HPDE6-E6E7 (cell line): ENCODE measurements at regions not wholly inside any gene's neighbourhood (a gene's known extent, or its start where the extent isn't known, plus 50 kb on each side); places are given as distances from the start of the nearest gene placed in this dataset.

Source experiments
- DNase-seq: peaks from one replicate; pipeline ENCODE4 v3.0.0; 2011; ENCODE audit warnings: missing footprints; ENCODE audit errors: extremely low spot score

DNA sequence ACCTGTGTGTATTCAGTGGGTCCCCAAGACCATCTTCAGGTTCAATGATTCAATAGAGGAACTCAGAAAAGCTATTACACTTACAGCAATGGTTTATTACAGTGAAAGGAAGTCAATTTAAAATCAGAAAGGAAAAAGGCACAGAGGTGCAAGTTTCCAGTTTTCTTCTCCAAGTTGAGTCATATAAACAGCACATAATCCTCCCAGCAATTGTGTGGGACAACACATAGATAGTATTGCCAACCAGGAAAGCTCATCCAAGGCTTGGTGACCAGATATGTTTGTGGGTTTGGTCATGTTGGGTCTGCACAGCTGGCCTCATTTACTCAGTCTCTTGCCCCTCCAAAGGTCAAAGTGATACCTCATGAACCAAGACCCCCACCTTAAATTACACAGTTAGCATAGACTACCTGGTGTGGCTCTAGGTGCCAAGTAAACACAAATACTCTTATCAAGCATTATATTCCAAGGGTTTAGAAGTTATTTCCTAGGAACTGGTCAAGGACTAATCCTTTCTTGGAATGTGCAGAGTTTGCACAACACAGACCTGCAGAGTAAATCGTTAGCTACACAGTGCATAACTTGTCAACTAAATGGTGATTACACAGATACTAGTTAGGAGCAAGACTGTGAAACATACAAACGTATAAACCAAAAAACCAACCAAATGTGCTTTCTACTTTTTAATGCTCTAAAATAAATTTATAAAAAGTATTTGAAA lies 777.3 kb downstream of the PCDH18 start:
- DNase-seq, result no peak

DNA sequence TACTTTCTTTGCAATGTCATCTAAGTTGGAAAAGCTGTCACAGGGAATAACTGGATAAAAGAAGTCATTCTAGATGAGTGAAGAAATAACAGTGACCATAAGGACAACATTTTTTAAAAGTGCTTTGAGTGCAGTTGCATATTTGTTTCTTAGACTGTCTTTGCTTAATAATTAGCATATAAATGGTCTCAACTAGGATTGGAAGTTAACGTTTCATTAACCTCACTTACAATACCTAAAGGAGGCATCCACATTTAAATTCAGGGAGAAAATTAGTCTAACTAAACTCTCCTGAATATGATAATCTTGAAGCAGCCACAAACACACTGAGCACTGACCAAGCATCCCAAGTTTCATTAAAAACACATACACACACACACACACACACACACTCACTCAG lies 780.7 kb downstream of the PCDH18 start:
- DNase-seq, result no peak

DNA sequence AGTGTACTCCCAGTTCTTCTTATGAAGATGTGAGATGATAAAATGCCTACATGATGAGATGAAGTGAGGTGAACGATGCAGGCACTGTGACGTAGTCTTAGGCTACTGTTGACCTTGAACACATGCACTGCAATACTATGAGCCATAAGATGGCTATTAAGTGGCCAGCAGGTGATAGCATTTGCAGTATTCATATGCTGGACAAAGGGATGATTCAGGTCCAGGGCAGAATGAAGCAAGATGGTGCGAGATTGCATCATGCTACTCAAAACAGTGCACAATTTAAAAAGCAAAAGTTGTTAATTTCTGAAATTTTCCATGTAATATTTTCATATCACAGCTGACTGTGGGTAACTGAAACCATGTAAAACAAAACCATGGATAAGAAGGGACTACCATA lies 781.4 kb downstream of the PCDH18 start:
- no peak for DNase-seq

DNA sequence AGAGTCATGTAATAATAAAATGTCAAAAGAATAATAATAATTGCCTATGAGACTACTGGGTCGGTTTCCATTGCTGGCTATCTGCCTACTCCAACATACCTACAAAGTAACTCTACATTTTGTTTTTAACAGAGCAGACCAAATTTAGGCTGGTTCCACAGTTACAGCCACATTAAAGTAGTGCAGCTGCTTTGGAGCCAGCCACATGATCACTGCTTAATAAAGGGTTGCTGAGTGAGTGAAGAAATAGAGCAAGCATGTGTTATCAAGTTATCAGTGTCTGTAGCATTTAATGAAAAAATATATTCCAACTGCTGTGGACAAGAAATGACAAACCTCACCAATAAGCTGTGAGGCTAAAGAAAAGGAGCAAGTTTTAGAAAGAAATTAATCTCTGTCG lies 782.3 kb downstream of the PCDH18 start:
- no peak for DNase-seq

DNA sequence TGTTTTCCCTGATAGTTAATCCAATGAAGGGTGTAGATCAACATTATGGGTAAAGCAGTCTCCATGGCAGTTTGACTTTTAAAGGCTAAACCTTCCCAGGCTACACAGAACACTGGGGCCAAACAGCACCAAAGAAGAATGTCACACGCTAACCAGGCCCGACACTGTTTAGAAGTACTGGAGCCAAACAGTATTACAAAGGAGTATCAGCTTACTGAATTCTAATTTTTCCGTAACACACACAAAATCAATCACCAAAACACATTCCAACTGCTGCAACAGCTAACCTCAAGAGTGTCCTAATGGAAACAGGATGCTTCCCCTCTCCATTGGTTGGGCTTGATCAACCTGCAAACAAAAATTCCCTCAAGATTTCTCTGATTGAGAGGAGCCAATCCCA lies 783.5 kb downstream of the PCDH18 start:
- no peak for DNase-seq

DNA sequence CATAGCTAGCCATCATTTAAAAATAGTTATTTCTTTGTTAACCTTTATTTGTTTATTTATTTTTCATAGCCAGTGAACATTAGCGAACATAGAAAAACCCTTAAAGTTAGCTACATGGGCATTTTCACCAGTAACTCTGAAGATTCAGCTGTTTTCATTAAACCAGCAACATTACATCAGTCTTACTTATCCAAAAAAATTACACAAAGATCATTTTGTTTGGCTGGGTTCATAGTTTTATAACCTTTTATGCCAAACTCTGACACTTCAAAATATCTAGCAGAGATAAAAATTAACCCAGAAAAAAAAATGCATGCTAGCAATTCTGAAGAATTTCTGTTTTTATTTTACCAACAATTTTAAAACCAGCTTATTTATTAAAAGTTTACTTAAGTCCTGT lies 784.1 kb downstream of the PCDH18 start:
- DNase-seq, result no peak

DNA sequence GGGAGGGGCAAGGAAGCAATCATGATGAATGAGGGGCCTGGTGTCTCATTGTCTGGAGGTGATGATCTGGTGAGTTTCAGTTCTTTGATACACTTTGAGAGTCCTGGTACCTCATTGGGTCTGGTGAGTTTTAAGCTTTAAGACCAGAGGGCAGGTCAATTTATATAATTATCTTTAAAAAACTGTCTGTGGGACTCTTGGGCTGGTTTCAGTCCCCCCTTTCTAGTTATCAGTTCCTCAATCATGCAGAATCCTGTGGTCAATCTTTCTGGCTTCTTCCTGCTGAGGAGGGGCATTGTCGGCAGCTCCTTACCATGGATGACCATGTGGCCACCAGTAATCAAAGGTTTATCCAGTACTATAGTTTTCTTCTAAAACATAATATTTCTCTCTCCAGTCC lies 789.1 kb downstream of the PCDH18 start:
- no peak for DNase-seq

DNA sequence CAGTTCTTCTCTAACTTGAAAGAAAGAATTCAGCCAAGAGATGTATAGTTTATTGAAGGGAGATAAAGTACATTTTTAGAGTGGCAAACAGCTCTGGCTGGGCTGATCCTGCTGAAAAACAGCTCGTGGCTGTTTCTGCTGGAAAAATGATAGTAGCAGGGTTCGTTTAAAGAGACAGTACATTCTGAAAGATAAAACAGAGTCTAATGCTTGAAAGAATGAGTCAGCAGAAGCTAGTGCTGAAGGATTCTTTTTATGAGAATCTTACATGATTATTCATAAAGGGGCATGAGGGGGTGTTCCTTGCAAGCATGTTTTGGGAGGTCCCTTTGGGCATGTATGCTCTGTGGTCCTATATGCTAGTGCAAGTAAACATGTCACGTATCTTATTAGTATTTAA lies 790.0 kb downstream of the PCDH18 start:
- DNase-seq, result no peak

DNA sequence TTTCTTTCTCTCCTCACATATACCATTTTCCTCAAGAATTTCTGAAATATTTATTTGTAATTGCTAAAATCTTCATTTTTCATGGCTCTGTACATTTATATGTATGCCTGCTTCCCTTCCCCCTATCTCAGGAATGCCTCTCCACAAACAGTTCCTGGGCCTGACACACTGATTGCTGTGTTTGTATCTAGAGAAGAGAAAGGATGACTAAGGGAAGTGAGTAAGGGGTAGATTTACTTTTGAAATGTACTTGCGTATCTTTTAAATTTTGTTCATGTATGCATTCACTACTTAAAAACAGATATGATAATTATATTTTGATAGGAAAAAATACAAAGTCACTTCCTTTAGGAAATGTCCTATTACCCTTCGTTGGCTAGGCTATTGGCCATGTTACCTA lies 790.8 kb downstream of the PCDH18 start:
- peak; percentile 4 for DNase-seq

DNA sequence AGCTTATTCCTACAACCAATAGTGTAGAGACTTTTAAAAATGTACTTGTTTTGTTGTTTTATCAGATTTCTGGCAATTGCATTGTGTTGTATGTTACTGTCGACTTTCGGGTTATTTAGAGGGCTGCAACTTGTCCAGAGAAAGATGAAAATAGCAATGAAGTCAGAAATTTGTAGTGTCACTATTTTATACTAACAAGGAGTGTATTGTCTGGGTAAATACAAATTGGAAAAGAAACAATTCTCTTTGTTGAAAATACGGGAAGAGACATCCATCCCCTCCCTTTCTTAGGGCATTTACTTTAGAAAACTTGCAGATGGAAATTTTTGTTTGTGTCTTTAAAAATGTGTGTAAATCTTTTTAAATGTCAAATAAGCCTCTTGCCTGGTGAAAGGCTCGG lies 792.0 kb downstream of the PCDH18 start:
- no peak for DNase-seq

DNA sequence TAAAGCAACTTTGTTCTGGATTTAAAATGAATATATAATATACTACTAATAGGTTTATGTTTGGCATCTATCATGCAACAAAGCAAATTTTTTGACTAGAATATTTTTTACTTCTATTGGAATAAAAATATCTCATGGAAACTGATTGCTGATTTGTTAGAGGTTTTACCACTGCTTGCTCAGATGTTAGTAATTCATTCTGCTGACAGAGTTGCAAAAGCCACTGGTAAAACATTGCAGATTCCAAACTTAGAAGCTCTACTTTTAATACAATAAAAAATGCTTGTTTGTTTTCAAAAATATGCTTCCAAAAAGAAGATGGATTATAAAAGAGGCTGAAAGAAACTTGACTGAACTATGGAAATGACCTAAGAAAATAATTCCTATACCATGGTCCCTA lies 795.2 kb downstream of the PCDH18 start:
- no peak for DNase-seq

DNA sequence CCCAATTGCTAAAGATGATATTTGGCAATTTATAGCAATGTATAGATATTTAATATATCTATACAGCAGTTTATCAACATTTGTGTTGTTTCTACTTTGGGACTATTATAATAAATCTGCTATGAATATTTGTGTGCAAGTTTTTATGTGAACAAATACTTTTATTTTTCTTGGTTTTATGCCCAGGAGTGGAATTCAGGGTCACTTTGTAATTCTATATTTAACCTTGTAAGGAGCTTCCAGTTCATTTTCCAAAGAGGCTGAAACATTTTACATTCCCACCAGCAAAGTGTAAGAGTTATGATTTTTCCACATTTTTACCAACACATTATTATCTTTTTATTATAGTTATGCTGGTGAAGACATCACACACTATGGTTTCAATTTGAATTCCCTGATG lies 801.3 kb downstream of the PCDH18 start:
- DNase-seq, result no peak

DNA sequence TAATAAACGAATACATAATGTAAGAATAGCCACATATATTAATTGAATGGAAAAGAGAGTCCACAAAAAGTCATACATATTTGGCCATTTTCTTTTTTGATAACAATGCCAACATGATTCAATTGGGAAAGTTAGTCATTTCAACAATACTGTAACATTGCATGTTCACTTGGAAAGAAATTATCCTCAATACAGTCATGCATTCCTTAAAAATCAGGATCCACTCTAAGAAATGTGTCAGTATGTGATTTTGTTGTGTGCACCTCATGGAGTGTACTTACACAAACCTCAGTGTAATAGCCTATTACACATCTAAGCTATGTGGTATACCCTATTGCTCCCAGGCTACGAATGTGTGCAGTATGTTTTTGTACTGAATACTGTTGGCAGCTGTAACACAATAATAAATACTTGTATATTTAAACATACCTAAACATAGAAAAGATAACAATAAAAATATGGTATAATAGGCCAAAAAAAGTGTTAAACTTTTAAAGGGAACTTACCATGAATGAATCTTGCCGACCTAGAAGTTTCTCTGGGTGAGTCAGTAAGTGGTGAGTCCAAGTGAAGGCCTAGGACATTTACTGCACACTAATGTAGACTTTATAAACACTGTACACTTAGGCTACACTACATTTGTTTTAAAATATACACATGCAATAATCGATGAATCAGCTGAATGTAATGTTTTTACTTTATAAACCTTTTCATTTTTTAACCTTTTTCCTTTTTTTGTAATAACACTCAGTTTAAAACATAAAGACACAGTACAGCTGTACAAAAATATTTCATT lies 806.8 kb downstream of the PCDH18 start:
- DNase-seq, result no peak

DNA sequence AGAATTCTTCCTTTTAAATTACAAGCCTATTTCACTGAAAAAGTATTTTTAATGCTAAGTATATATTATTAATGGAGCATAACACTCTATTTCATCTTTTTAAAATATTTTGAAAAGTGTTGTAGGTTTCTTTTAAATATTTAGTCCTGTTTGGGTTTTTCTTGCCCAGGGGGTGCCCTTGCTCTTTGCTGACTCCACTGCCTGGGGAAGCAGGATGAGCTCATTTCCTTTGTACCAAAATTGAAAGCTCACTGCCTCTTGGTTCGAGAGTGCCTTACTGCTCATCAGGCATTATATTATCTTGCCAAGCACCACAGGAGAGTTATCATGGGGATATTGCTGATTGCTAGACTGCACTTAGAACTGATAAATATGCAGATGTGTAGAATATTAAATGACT lies 819.2 kb downstream of the PCDH18 start:
- DNase-seq, result peak; percentile 6

DNA sequence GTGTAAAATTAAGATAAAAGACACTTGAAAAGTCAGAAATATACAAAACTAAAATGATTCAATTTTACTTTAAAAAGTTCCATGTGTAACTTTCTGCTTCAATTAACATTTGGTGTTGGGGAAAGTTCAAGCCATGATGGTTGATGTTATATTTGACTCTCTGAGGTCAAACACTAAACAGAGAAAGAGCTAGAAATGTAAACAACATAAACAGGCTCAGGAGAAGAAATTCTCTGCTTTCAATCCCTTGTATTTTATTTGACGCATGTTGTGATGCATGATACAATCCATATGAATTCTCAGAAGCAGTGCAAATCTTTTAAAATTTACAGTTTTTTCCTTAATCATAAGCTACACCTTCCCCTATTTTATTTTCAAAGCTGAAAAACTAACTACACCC lies 822.4 kb downstream of the PCDH18 start:
- DNase-seq, result no peak

DNA sequence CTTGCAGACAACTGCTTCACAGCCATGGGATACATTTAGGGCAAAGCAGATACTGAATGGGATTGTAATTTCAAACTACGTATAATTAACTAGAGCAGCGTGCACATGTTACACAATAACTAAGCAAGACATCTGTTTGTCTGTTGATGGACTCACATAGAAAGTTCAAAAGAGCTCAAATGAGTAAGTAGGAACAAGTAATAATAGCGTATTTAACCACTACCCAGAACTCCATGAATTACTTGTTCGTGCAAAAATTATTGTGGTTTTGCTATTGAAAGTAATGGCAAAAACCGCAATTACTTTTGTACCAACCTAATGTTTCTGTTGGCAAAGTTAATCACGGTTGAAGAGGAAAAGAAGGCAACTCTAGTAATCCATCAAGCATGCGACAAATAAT lies 825.4 kb downstream of the PCDH18 start:
- DNase-seq, result no peak

DNA sequence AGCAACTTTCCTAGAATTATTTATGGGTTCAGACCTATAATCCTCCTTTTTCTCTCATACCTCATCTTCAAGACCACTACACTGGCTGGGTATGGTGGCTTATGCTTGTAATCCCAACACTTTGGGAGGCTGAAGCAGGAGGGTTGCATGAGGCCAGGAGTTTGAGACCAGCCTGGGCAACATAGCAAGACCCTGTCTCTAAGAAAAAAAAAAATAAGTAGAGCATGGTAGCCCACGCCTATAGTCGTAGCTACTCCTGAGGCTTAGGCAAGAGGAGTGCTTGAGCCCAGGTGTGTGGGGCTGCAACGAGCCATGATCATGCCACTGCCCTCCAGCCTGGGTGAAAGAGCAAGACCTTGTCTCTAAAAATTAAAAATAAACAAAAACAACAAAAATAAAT lies 832.4 kb downstream of the PCDH18 start:
- DNase-seq, result no peak

DNA sequence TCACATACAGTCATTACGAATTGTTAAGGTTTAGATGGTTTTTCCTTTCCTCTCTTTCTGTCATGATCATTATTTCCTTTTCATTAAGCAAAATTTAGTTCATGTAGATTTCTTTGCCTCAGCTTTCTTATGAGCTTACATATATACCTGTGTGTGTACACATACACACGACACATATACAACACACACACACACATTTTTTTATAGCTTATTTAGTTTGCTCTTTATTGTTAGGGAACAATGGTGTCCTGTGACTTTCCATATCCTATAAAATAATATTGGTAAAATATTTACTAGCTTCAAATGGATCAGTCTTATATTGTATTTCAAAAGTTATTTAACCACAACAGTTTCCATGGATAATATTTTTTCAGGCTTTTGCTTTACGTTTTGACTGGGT lies 840.7 kb downstream of the PCDH18 start:
- DNase-seq, result no peak

DNA sequence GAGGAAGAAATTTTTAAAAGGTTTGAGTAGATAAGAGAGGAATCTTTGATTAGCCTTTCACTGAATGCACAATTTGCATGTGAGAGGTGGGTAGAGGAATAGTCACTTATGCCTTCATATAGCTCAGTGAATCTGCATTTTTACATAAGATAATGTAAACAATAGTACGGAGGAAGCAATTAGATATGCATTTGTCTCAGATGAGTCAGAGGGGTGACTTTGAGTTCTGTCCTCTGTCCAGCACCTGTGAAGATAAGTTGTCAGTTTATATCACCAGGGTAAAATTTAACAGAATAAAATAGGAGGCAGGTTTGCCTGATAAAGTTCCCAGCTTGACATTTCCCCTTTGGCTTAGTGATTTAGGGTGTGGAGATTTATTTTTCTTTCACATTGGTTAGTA lies 841.9 kb downstream of the PCDH18 start:
- DNase-seq, result no peak

DNA sequence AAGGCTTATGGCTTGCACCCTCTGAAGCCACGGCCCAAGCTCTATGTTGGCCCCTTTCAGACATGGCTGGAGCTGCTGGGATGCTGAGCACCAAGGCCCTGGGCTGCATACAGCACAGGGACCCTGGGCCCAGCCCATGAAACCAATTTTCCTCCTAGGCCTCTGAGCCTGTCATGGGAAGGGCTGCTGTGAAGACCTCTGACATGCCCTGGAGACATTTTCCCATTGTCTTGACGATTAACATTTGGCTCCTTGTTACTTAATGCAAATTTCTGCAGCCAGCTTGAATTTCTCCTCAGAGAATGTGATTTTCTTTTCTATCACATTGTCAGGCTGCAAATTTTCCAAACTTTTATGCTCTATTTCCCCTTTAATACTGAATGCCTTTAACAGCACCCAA lies 844.7 kb downstream of the PCDH18 start:
- no peak for DNase-seq

DNA sequence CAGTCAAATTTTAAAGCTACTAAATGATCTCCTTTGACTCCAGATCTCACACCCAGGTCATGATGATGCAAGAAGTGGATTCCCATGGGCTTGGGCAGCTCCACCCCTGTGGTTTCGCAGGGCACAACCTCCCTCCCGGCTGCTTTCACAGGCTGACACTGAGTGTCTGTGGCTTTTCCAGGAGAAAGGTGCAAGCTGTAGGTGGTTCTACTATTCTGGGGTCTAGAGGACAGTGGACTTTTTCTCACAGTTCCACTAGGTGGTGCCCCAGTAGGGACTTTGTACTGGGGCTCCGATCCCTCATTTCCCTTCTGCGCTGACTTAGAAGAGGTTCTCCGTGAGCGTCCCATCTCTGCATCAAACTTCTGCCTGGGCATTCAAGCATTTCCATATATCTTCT lies 845.2 kb downstream of the PCDH18 start:
- DNase-seq, result no peak

DNA sequence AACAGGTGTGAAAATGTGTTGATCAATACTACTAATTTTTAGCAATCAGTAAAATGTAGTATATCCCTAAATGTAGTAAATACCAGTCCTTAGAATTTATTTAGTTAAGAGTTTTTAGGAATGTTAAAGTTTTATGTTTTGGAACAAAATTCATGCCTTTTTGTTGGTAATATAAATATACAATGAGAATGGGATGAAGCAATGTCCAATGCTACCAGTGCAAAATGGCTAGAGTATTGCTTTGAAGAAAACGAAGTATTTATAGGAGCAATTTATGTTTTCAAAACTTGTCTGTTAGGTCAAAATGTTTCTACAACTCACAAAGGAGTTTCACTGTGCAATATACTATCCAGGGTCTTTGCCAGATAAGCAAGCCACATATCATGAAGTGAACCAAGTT lies 851.5 kb downstream of the PCDH18 start:
- DNase-seq, result no peak

DNA sequence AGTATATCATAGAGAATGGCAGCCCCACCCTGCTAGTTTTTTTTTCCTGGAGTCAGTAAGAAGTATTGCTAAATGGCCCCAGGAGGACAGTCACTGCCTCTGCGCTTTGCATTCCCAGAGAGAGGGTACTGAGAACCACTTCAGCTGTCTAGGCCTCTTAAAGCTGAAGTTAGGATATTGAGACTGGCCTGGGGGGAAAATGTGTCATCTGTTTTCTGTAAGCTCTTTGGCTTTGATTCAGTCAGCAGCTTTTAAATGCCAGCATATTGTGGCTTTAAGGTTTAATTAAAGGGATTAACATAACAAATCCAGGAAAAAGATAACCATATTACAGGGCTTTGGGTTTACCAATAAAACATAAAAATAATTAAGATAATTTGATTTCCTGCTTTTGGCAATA lies 852.0 kb downstream of the PCDH18 start:
- no peak for DNase-seq

DNA sequence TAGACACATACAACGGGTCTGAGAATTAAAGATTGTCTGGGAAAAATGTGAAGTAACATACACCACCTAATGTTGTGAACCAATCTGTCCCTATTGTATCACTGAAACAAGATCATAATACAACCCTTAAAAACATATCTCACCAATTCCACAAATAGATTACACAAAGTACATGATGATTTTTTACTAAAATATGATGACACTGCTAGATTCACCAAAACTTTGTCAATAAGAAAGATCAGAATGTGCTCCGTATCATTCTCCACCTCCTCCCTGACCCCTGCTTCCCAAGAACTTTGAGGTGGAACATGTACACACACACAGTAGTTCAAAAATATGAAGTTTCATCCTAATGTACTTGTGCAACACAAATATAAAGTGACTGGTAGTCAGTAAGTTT lies 862.0 kb downstream of the PCDH18 start:
- DNase-seq, result no peak
